Activated gamma-delta T cell (primary cell): ENCODE measurements at regions not wholly inside any gene's neighbourhood (a gene's known extent, or its start where the extent isn't known, plus 50 kb on each side); places are given as distances from the start of the nearest gene placed in this dataset.

Experiments used
- DNase-seq: peaks from one replicate; lab custom pipeline; 2025; lab: John Stamatoyannopoulos, UW

- no peak for DNase-seq
Measured at GRCh38 chr12:124428792-124429281, 133.9 kb downstream of the RFLNA start.

DNA sequence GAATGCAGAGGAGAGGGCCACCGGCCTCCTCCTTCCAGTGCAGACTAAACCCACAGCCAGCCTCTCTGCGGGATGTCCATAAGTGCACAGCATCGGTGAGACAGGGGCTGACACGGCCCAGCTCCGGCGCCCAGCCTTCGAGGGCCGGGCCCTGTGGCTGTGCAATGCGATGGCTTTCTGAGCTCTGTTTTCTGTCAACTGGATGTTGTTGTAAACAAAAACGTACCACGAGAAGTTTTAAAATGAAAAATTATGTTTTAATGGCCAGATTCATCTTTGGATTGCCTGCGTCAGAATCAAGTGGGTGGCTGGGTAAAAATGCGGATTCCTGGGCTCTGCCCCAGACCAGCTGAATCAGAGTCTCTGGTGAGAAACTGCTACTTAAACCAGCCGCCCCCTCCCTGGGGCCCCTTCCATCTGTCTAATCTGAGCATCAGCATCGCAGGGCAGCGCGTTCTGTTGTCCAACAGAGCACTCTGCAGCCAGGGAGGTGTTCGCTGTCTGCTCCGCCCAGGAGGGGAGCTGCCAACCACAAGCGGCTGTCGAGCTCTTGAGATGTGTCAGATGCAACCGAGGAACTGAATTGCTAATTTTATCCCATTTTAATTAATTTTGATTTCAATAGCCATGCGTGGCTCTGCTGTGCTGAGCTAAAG is 133.4 kb downstream of the RFLNA start:
- DNase-seq: no peak

DNA sequence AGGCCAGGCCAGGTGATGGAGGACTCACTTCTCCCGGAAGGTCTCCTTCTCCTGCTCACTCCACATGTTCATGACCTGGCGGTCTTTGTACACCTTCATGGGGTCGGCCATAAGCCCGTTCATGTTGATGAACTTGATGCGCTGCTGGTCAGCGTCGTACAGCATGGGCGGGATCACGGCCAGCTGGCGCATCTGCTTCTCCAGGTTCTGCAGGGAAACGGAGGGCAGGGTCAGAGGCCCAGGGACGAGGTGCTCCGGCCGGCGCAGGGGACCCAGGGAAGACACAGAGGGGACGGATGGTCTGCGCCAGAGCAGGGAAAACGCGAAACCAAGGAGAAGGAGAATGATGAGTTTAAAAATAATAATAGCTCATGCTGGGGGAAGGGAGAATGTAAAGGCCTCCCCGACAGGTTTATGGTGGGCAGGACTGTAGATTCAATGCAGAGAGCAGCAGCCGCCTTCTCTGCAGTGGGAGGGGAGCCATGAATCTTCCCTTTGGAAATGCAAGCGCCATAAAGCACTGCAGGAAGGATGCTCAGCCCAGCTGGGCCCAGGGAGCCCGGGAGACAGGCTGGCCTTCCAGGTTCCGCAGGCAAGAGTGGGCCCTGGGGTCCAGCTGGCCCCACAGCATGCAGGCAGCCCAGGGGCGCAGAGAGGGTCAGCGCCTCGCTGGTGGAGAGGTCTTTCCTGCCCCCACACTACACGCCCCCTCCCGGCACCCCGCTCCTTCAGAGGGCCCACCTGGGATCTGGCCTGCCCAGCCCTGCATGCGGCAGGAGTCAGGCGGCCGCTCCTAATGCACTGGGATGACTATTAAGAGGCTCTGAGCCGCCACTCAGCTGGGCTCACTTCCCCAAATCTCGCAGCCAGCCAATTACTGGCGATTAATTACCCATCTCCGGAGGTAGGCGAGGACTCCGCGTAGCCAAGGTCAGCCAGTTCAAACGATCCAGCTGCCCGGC is 132.0 kb downstream of the RFLNA start:
- no peak for DNase-seq

DNA sequence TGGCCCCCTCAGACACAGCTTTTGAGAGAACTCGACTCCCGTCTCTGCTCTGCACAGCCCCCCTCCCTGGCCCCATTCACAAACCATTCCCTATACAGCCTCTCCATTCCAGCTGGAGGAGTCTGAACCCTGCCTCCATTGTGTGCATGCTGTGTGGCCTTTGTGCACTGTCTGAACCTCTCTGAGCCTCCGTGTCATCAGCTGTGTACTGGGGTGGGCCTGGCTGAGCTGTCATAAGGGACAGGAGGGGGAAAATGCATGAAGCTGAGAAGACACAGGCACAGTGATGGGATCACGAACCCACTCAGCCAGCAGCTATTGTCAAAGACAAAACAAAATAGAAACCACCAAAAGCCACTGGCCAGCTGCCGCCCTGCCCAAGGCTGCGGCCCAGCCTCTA is 130.8 kb downstream of the RFLNA start:
- no peak for DNase-seq

DNA sequence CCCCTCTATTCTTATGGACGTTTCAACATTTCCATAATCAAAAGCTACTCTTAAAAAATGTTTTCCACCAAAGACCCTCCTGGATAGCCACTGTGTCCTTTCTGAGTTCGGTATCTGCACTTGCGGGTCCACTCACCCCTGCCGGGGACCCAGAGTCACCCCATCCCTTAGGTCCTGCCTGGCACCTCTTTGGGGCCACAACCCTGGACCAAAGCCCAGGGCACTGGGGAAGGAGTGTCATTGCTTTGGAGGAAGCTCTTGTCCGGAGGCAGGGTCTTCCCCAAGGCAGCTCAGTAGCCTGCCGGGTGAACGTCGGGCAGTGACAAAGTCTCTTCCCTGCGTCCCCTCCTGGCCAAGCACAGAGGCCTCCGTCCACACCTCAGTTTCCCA is 129.6 kb downstream of the RFLNA start:
- no peak for DNase-seq

DNA sequence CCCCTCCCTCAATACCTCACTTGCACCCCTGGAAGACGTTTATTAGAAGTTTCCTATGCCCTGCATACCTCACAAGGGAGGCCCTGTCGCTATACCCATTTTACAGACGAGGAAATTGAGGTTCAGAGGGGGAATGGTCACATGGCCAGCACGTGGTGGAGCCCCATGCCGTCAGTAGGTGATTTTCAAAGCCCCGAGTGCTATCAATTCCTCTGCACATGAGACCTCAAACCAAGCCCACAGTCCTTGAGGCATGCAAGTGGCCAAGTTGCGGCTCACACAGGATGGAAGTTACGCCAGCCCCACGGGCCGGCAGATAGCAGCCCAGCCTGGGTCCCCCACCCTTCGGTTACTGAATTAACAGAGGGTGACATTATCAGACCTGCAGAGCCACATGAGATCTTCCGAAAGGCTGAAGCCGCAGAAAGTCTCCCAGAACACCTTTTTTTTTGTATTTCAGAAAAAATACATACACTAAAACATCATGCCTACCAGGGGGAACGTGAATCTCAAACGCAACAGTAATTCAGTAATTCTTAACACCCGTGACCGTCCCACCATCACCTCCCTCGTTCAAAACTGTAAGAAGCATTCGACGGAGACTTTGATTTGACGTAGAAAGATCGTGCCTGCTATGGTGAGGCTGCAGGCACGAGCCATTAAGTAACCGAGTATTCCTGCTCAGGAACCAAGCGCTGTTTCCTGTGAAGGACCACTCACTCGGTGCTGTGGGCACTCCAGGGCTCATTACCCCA is 129.0 kb downstream of the RFLNA start:
- no peak for DNase-seq

DNA sequence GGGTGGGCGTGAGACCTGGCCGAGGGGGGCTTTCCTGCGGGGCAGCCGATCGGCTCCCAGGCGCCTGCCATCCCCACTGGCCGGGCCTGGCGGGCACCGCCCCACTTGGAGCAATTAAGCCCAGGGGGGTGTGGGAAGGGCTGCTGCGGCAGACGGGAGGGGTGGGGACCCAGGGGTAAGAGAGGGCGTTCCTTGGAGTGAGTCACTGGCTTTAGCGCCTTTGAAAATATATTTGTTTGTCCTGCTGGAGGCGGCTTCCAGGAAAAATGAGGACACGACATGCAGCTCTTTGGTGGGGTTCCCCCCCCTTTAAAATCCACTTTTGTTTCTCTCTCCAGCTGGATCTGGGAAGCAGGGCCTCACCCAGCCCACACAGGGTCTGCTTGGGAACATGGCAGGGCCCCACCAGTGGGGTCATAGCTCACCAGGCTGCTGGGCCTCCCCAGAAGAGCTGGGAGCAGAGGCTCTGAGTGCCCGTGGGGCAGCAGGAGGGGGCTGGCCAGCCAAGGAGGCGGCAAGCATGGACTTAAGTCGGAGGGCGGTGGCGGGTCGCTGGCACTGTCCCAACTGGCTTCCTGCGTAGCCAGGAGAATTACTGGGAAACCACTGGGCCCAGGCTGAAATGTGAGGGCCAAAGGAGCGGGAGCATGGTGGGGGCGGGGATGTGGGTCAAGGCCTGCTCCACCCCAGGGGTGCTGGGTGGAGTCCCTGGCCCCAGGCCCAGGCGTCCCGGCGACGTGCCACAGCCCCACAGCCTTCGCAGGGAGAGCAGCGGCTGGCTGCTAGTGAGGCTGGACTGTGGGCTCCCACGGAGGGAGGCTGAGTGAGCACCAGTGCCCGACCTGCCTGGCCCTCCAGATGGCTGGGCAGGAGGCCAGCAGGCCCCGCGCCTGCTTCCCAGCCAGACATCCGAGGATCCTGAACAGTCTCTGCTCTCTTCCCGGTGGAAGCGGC is 128.0 kb downstream of the RFLNA start:
- no peak for DNase-seq

DNA sequence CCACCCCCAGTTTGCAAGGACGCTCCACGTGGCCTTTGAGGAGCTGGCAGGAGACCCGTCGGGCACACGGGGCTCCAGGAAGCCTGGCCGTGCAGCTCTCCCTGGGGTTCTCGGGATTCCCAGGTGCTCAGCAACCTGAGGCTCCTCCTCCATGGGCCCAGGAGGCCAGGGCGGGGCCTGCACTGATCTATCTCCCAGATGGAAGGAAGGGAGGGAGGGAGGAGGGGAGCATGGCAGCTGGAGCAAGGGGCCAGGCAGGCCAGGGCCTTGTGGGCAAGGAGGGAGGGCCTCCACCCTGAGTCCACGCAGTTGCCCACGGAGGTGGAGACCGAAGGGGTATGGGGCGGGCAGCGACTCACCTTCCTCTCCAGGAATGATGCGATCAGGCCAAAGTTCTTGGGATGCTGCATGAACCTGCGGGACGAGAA is 127.3 kb downstream of the RFLNA start:
- no peak for DNase-seq

DNA sequence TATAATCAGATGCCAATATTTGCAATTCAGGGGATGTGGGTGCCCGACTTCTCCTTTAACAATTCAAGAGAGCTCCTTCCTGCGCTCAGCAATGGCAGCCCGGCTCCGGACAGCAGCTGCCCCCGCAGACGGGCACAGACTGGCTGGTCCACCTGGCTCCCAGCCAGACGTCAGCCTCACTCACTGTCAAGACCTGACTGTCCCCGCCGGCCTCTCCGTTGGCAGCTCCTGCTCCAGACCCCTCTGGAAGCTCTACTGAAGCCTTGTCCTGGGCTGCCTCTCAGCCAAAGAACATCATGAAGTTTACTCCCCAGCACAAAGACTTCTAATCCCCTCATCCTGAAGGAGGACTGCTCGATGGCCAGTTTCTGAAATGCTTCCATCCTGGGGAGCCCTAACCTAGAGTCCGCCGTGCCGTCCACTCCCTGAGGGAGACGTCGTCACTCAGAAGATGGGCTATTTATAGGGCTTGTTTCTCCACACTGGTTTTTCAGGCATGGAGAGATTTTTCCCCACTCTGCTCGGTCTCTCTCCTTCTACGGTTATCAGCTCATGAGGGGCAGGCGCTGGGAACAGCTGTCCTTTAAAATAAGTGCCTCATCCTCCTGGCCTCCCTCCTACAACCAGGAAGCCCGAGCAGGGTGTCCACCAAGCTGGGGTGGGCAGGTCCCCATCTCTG is 126.2 kb downstream of the RFLNA start:
- DNase-seq: no peak

DNA sequence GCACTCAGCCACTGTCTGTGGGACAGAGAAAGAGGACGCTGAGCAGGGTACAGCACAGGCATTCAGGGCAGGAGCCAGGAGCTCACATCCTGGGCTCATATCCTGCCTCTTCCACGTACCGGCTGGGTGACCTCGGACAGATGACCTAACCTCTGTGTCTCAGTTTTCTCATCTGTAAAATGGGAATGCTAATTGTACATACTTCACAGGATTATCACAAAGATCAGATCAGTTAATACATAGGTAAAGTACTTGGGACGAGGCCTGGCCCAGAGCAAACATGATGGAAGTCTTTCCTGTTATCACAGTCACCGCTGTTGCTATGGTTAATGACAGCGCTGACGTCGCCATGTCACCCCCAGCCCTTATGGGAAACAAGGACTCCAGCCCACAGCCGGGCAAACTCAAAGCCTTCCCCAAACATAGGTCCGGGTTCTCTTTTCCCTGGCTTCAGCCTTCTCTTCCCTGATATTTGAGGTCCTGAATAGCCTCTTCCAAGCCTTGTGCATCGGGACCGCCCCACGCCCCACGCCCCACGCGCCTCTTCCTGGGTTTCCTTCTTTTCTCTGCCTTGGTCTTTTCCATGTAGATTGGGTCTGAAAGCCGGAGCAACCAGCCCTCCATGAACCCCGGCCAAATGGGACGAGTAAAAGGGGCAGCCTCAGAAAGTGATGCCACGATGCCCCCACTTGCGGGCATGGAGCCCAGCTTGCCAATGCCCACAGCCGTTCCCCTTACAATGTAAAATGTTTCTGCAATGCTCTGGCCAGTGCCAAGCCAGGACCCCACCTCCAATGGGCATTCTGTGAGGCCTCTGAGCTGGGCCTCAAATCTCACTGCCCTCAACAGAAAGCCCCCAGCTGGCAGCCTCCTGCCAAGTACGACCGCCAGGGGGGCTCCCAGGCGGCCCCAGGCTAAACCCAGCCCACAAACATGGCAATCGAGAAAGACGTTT is 125.4 kb downstream of the RFLNA start:
- no peak for DNase-seq

DNA sequence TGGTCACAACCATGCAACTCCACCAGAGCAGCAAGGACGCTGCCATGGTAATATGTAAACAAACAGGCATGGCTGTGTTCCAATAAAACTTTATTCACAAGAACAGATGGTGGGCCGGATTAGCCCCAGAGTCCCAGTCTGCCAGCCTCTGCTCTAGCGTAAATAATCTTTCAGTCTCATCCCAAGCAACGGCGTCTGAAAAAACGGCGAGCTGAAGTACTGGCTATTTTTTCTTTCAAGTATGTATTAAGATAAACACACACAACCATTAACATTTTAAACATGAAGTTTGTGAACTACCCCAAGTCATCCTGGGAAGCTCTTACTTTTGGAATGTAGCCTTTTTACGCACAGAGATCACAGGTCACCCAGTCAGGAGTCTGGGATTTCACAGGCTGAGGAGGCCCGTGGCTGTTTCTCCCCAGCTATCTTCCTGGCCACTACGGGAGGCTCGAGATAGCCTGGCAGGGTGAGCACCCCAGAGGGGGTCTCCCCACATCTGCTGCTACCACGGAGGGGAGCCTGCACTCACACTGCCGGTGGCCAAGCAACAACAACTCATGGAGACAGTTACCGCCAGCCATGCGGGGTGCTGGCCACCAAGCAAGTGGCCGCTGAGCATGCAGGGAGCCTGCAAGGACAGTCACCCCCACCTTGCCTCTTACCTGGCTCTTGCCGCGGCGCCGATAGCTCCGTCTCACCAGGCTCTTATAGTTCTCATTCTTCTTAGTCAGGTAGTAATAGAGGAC is 124.6 kb downstream of the RFLNA start:
- DNase-seq: no peak

- no peak for DNase-seq
Measured at GRCh38 chr12:124418791-124419190, 123.9 kb downstream of the RFLNA start.

GRCh38 chr12:124418156-124418555 is 123.3 kb downstream of the RFLNA start:
- no peak for DNase-seq

DNA sequence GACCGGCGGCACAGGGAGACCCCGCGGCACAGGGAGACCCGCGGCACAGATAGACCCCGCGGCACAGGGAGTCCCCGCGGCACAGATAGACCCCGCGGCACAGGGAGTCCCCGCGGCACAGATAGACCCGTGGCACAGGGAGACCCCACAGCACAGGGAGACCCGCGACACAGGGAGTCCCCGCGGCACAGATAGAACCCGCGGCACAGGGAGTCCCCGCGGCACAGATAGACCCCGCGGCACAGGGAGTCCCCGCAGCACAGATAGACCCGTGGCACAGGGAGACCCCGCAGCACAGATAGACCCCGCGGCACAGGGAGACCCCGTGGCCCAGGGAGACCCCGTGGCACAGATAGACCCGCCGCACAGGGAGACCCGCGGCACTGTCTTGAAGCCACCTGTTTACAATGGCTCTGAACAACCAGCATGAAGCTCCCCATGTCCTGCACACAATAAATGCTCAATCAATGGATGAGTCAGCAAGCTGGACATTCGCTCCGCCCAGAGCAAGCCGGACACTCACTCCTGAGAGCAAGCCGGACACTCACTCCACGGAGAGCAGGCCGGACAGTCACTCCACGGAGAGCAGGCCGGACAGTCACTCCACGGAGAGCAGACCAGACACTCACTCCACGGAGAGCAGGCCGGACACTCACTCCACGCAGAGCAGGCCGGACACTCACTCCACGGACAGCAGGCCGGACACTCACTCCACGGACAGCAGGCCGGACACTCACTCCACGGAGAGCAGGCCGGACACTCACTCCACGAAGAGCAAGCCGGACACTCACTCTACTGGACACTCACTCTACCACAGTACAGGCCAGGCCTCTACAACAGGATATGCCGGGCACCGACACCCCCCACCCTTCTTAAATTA is 121.9 kb downstream of the RFLNA start:
- DNase-seq: no peak

DNA sequence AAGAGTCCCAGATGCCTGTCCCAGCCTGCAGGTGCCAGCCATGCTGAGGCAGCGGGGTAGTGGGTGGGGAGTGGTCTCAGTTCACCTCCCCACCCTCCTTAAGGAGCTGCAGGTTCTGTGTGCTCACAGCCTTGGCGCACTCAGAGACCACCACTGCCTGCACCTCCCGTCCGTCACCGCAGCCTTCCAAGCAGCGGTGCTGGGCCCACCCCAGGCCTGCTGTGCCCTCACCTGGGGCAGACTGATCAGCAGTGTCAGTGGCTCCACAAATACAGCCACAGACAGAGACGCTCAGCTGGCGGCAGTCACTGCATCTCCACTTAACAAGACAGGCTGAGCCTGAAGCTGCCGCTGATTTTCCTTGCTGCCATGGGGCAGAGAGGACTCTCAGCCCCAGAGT is 120.2 kb downstream of the RFLNA start:
- no peak for DNase-seq

DNA sequence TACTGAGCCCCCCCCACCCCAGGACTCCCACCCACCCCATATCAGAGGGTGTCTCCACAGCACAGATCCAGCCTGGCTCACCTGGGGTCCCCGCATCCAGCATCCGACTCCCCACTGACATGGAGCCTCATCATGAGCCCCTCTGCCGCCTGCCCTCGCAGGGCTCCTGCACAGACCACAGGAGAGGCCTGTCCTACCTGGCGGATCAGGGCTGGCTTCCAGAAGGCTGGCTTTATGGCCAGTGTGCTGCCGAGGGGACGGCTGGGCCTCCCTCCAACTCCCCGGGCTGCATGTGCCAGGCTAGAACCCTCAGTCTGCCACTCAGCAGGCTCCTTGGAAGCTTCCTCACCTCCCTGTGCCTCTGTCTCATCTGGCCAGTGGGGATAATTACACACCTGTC is 119.0 kb downstream of the RFLNA start:
- DNase-seq: no peak

DNA sequence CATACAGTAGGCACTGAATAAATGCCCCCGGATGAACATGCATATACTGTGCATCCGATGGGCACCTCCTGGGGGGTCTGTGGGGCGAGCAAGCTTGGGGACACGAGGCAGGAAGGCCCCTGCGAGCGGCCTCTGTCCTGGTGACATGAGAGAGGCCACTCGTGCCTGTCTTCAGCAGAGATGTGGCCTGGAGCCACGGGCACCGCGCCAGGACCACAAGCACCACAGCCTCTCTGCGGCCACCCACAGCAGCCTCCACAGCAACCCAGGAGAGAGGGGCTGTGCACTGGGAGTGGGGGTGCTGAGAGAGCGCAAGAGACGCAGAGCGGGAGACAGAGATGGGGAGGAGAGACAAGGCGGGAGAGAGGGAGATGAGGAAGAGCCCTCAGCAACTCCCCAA is 118.5 kb downstream of the RFLNA start:
- no peak for DNase-seq

GRCh38 chr12:124412646-124413015 is 117.7 kb downstream of the RFLNA start:
- DNase-seq: no peak
